T-helper 1 cell treated with Interleukin-12 subunit alpha and Interleukin-12 subunit beta and Interleukin-4 antibody, amounts not matched to agents 30 ng/mL and 1 ng/mL, for 36 hours (primary cell): ENCODE measurements at regions not wholly inside any gene's neighbourhood (a gene's known extent, or its start where the extent isn't known, plus 50 kb on each side); places are given as distances from the start of the nearest gene placed in this dataset.

ENCODE experiments used
- intact Hi-C: fragments of 100-400 bp; cut with micrococcal nuclease; formaldehyde crosslinking; loops from one replicate; pipeline ENCODE4 v1.15.1; 2024

DNA sequence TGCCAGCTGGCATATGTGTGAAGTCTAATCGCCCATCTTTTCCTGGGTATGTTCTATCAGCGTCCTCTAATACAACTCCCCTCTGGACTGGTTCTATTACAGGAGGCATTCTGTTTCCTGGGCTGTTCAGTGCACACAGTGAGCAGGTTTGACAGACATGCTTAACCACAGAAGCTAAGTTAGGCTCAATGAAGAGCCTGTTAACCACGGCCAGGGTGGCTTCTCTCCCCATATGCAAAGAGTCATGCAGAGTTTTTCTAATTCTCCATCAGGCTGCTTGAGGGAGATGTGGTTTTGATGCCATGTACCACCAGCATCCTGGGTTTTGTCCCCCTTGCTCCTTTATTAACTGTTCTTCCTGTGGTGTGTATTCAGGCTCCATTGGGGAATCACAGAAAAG is 57.2 kb upstream of the ALOX12 start:
- intact Hi-C loops = no loop called here

- intact Hi-C loops = no loop called here
Observed at GRCh38 chr17:6940186-6940649, 55.6 kb upstream of the ALOX12 start.

- intact Hi-C loops = no loop called here
Observed at GRCh38 chr17:6941989-6942388, 53.9 kb upstream of the ALOX12 start.

DNA sequence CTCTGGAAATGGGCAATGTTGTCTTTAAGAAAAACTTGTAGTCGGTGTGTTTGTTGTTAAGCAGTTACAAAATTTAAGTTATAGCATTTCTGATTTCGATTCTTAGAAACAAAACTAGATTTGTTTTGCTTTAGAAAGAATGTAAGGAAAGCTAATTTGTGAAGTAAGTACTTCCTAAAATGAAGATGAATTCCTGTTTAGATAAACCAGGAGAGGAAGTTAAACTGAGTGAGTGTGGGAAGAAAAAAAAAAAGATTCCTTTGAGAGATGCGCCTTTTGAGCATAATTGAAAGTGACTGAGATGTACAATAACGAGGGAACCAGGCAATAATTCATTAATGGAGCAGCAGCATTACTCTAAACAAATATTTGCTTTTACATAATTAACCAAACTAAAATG is 52.4 kb upstream of the ALOX12 start:
- intact Hi-C loops = no loop called here
